HEK293 (cell line): ENCODE measurements at regions not wholly inside any gene's neighbourhood (a gene's known extent, or its start where the extent isn't known, plus 50 kb on each side); places are given as distances from the start of the nearest gene placed in this dataset.
A peak's percentile ranks its signal among the peaks of the same experiment; 100 is the strongest.

Experiments
- CTCF ChIA-PET: fragments of 350-600 bp; formaldehyde crosslinking; extraction: SDS; loops from one replicate; lab custom pipeline; 2021; ENCODE audit warnings: antibody characterized with exemption; lab: Yijun Ruan, JAX
- POLR2A ChIA-PET: fragments of 300-600 bp; formaldehyde crosslinking; extraction: SDS; loops from one replicate; lab custom pipeline; 2020; ENCODE audit warnings: antibody characterized with exemption, inconsistent platforms; lab: Yijun Ruan, JAX
- H3K27ac ChIP-seq: fragments of 200-500 bp; sonication (Bioruptor generic); 2 replicates; pipeline ENCODE4 v1.5.1; 2014; ENCODE audit warnings: low read depth, low read length, control low read depth, inconsistent platforms; ENCODE audit errors: extremely low read depth
- H3K36me3 ChIP-seq, 2 experiments: fragments of 200-500 bp in 1 of 2; sonication (Bioruptor generic) in 1 of 2; 1 replicate in 1 of 2; 2 replicates in 1 of 2; pipeline ENCODE4 v1.5.1; 2014 to 2017; ENCODE audit warnings: inconsistent platforms in 2 of 2, low read length in 2 of 2; ENCODE audit not compliant: control insufficient read depth in 2 of 2, insufficient read depth in 1 of 2
- H3K4me1 ChIP-seq: fragments of 200-500 bp; sonication (Bioruptor generic); 2 replicates; pipeline ENCODE4 v1.5.1; 2014; ENCODE audit warnings: mild to moderate bottlenecking, low read length, inconsistent platforms; ENCODE audit not compliant: control insufficient read depth, insufficient read depth
- H3K4me3 ChIP-seq: 2 replicates; pipeline ENCODE4 v1.5.1; 2011; ENCODE audit warnings: low read depth, mild to moderate bottlenecking, control low read depth, low read length, moderate library complexity
- H3K9me3 ChIP-seq: fragments of 200-500 bp; sonication (Bioruptor generic); 2 replicates; pipeline ENCODE4 v1.5.1; 2014; ENCODE audit warnings: low read depth, low read length, inconsistent platforms; ENCODE audit not compliant: control insufficient read depth, insufficient read depth
- BCL11A ChIP-seq: fragments of 450-650 bp; formaldehyde crosslinking; IDR thresholded peaks from 2 replicates; pipeline ENCODE4 v1.5.1; 2016; ENCODE audit warnings: low read depth, missing biosample characterization, missing genetic modification characterization
- BCL11B ChIP-seq: fragments of 450-650 bp; formaldehyde crosslinking; IDR thresholded peaks from 2 replicates; pipeline ENCODE4 v1.5.1; 2016; ENCODE audit warnings: low read depth, missing biosample characterization, missing genetic modification characterization
- GLIS1 ChIP-seq: fragments of 450-650 bp; formaldehyde crosslinking; IDR thresholded peaks from 2 replicates; pipeline ENCODE4 v1.5.1; 2016; ENCODE audit warnings: missing biosample characterization, missing genetic modification characterization
- KLF1 ChIP-seq: fragments of 450-650 bp; formaldehyde crosslinking; IDR thresholded peaks from 2 replicates; pipeline ENCODE4 v1.5.1; 2016; ENCODE audit warnings: missing biosample characterization, missing genetic modification characterization
- PRDM6 ChIP-seq: fragments of 450-650 bp; formaldehyde crosslinking; IDR thresholded peaks from 2 replicates; pipeline ENCODE4 v1.5.1; 2017; ENCODE audit warnings: missing biosample characterization, missing genetic modification characterization
- ZNF169 ChIP-seq: fragments of 450-650 bp; formaldehyde crosslinking; IDR thresholded peaks from 2 replicates; pipeline ENCODE4 v1.5.1; 2016; ENCODE audit warnings: missing biosample characterization, missing genetic modification characterization
- ZNF211 ChIP-seq: fragments of 450-650 bp; formaldehyde crosslinking; IDR thresholded peaks from 2 replicates; pipeline ENCODE4 v1.5.1; 2016; ENCODE audit warnings: low read depth, missing biosample characterization, missing genetic modification characterization
- ZNF311 ChIP-seq: fragments of 450-650 bp; formaldehyde crosslinking; IDR thresholded peaks from 2 replicates; pipeline ENCODE4 v1.5.1; 2017; ENCODE audit warnings: missing biosample characterization, missing genetic modification characterization, borderline replicate concordance
- ZNF335 ChIP-seq: fragments of 450-650 bp; formaldehyde crosslinking; conservative IDR thresholded peaks from 2 replicates; pipeline ENCODE4 v1.5.1; 2016; ENCODE audit warnings: missing biosample characterization, missing genetic modification characterization
- ZNF350 ChIP-seq: fragments of 450-650 bp; formaldehyde crosslinking; IDR thresholded peaks from 2 replicates; pipeline ENCODE4 v1.5.0; 2017; ENCODE audit warnings: missing biosample characterization, mild to moderate bottlenecking, missing genetic modification characterization
- ZNF529 ChIP-seq: fragments of 450-650 bp; formaldehyde crosslinking; IDR thresholded peaks from 2 replicates; pipeline ENCODE4 v1.5.1; 2017; ENCODE audit warnings: missing genetic modification characterization, missing biosample characterization; ENCODE audit not compliant: insufficient replicate concordance
- ZNF530 ChIP-seq: fragments of 450-650 bp; formaldehyde crosslinking; IDR thresholded peaks from 2 replicates; pipeline ENCODE4 v1.5.1; 2016; ENCODE audit warnings: low read depth, missing biosample characterization, missing genetic modification characterization
- ZNF549 ChIP-seq: fragments of 450-650 bp; IDR thresholded peaks from 2 replicates; pipeline ENCODE4 v1.5.1; 2018; ENCODE audit warnings: missing biosample characterization, missing genetic modification characterization, mild to moderate bottlenecking, inconsistent platforms, moderate library complexity
- ZNF623 ChIP-seq: fragments of 450-650 bp; formaldehyde crosslinking; IDR thresholded peaks from 2 replicates; pipeline ENCODE4 v1.5.1; 2016; ENCODE audit warnings: missing biosample characterization, missing genetic modification characterization
- ZNF768 ChIP-seq: fragments of 450-650 bp; formaldehyde crosslinking; IDR thresholded peaks from 2 replicates; pipeline ENCODE4 v1.5.1; 2018; ENCODE audit warnings: missing biosample characterization, mild to moderate bottlenecking, missing genetic modification characterization
- ZNF791 ChIP-seq: fragments of 450-650 bp; formaldehyde crosslinking; IDR thresholded peaks from 2 replicates; pipeline ENCODE4 v1.5.1; 2016; ENCODE audit warnings: missing biosample characterization, missing genetic modification characterization
- ZXDB ChIP-seq: fragments of 450-650 bp; formaldehyde crosslinking; IDR thresholded peaks from 2 replicates; pipeline ENCODE4 v1.5.1; 2016; ENCODE audit warnings: missing biosample characterization, missing genetic modification characterization
- TF ChIP-seq, protein P1 (sequence below): fragments of 450-650 bp; formaldehyde crosslinking; IDR thresholded peaks from 2 replicates; pipeline ENCODE4 v1.5.1; 2016; ENCODE audit warnings: missing biosample characterization, missing genetic modification characterization, borderline replicate concordance
- TF ChIP-seq, protein P2 (sequence below): fragments of 450-650 bp; formaldehyde crosslinking; IDR thresholded peaks from 2 replicates; pipeline ENCODE4 v1.5.1; 2016; ENCODE audit warnings: missing biosample characterization, missing genetic modification characterization

GRCh38 chr12:131606218-131606901 is 104.5 kb upstream of the SFSWAP start:
- no peak overlapping the region for H3K4me3 ChIP-seq
- POLR2A ChIA-PET = no interaction called here
- H3K27ac ChIP-seq = no peak overlapping the region
- TF ChIP-seq ZNF623 (tag by site-specific recombination) = no peak
- TF ChIP-seq ZXDB (tag by site-specific recombination) = no peak
- 0 out of 2 replicates have a peak, but pooled peaks have one; percentile 17 for TF ChIP-seq KLF1
- H3K36me3 ChIP-seq = no peaks in the 10 kb centered on the region
- no peaks in the 10 kb centered on the region for H3K4me1 ChIP-seq
- H3K9me3 ChIP-seq = no peaks in the 10 kb centered on the region
- CTCF ChIA-PET = interaction anchor here (0.6 kb wide), 1 partner anchor 554 kb away, joined by 4 read pairs; no protein-coding TSS in a partner anchor

GRCh38 chr12:131607658-131608447 is 103.0 kb upstream of the SFSWAP start:
- H3K27ac ChIP-seq = no peak overlapping the region
- POLR2A ChIA-PET = no interaction called here
- H3K4me1 ChIP-seq = no peaks in the 10 kb centered on the region
- H3K9me3 ChIP-seq = no peaks in the 10 kb centered on the region
- no peaks in the 10 kb centered on the region for H3K36me3 ChIP-seq
- TF ChIP-seq ZNF768 (tag by site-specific recombination) (no peak), ZNF211 (no peak), ZNF335 (no peak), ZNF350 (tag by site-specific recombination) (no peak), GLIS1 (tag by site-specific recombination) (no peak), ZNF530 (tag by site-specific recombination) (no peak), BCL11A (tag by site-specific recombination) (no peak), ZNF529 (tag by site-specific recombination) (no peak), ZNF311 (no peak), ZNF169 (no peak), ZNF549 (tag by site-specific recombination) (no peak), ZNF791 (no peak), BCL11B (no peak), PRDM6 (tag by site-specific recombination) (no peak)
- TF ChIP-seq, protein P1, sequence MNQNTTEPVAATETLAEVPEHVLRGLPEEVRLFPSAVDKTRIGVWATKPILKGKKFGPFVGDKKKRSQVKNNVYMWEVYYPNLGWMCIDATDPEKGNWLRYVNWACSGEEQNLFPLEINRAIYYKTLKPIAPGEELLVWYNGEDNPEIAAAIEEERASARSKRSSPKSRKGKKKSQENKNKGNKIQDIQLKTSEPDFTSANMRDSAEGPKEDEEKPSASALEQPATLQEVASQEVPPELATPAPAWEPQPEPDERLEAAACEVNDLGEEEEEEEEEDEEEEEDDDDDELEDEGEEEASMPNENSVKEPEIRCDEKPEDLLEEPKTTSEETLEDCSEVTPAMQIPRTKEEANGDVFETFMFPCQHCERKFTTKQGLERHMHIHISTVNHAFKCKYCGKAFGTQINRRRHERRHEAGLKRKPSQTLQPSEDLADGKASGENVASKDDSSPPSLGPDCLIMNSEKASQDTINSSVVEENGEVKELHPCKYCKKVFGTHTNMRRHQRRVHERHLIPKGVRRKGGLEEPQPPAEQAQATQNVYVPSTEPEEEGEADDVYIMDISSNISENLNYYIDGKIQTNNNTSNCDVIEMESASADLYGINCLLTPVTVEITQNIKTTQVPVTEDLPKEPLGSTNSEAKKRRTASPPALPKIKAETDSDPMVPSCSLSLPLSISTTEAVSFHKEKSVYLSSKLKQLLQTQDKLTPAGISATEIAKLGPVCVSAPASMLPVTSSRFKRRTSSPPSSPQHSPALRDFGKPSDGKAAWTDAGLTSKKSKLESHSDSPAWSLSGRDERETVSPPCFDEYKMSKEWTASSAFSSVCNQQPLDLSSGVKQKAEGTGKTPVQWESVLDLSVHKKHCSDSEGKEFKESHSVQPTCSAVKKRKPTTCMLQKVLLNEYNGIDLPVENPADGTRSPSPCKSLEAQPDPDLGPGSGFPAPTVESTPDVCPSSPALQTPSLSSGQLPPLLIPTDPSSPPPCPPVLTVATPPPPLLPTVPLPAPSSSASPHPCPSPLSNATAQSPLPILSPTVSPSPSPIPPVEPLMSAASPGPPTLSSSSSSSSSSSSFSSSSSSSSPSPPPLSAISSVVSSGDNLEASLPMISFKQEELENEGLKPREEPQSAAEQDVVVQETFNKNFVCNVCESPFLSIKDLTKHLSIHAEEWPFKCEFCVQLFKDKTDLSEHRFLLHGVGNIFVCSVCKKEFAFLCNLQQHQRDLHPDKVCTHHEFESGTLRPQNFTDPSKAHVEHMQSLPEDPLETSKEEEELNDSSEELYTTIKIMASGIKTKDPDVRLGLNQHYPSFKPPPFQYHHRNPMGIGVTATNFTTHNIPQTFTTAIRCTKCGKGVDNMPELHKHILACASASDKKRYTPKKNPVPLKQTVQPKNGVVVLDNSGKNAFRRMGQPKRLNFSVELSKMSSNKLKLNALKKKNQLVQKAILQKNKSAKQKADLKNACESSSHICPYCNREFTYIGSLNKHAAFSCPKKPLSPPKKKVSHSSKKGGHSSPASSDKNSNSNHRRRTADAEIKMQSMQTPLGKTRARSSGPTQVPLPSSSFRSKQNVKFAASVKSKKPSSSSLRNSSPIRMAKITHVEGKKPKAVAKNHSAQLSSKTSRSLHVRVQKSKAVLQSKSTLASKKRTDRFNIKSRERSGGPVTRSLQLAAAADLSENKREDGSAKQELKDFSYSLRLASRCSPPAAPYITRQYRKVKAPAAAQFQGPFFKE (tag by site-specific recombination) = no peak
- TF ChIP-seq, protein P2, sequence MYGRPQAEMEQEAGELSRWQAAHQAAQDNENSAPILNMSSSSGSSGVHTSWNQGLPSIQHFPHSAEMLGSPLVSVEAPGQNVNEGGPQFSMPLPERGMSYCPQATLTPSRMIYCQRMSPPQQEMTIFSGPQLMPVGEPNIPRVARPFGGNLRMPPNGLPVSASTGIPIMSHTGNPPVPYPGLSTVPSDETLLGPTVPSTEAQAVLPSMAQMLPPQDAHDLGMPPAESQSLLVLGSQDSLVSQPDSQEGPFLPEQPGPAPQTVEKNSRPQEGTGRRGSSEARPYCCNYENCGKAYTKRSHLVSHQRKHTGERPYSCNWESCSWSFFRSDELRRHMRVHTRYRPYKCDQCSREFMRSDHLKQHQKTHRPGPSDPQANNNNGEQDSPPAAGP = no peak
- no peak overlapping the region for H3K4me3 ChIP-seq
- CTCF ChIA-PET = interaction anchor here (0.6 kb wide), 3 partner anchors 38 to 491 kb away, joined by 3 read pairs; no protein-coding TSS in a partner anchor
